ENCODE measurements at regions not wholly inside any gene's neighbourhood (a gene's known extent, or its start where the extent isn't known, plus 50 kb on each side); places are given as distances from the start of the nearest gene placed in this dataset.

GRCh38 chr2:57806449-57806968 lies 240.1 kb upstream of the VRK2 start:
- Histone ChIP-seq H3K27ac (ENCODE audit: insufficient read length, low read depth, low read length) (no peak overlapping the region), H4K8ac (replicated peaks; ENCODE audit: insufficient read length, low read depth, low read length) (no peak overlapping the region), H3K9ac (ENCODE audit: extremely low read depth, insufficient read length, low read length) (no peak overlapping the region), H4K91ac (ENCODE audit: insufficient read length, low read depth, low read length) (no peak overlapping the region), H4K20me1 (ENCODE audit: control insufficient read depth, insufficient read depth, insufficient read length) (no peaks in the 10 kb centered on the region), H3K23ac (ENCODE audit: insufficient read length, low read depth, low read length) (no peak overlapping the region), H2BK20ac (ENCODE audit: low read depth, low read length, poor library complexity, severe bottlenecking) (no peak overlapping the region), H3K79me2 (ENCODE audit: insufficient read depth, low read length) (no peaks in the 10 kb centered on the region), H3K23me2 (ENCODE audit: insufficient read length, low read depth, low read length, poor library complexity, severe bottlenecking) (no peaks in the 10 kb centered on the region), H3K18ac (ENCODE audit: insufficient read length, low read depth, low read length) (no peak overlapping the region), H3K9me3 (ENCODE audit: control insufficient read depth, low read depth, low read length) (no peaks in the 10 kb centered on the region), H4K5ac (ENCODE audit: insufficient read length, low read depth, low read length) (no peak overlapping the region), H2BK12ac (ENCODE audit: insufficient read length, low read depth, low read length) (no peak overlapping the region), H2BK5ac (ENCODE audit: insufficient read length, low read length) (no peak overlapping the region), H3K56ac (ENCODE audit: insufficient read length, low read depth, low read length) (no peak overlapping the region), H3K4me1 (ENCODE audit: insufficient read depth, low read length) (no peaks in the 10 kb centered on the region), H3K79me1 (ENCODE audit: insufficient read depth, low read depth, low read length, poor library complexity, severe bottlenecking) (no peaks in the 10 kb centered on the region), H2AFZ (ENCODE audit: low read length) (no peak overlapping the region), H3K27me3 (ENCODE audit: insufficient read depth, low read length) (no peaks in the 10 kb centered on the region), H3K4me2 (ENCODE audit: insufficient read depth, insufficient read length, low read length) (no peak overlapping the region), H3T11ph (ENCODE audit: low read length) (no peak overlapping the region), H3K14ac (ENCODE audit: insufficient read depth, low read length) (no peak overlapping the region), H2AK5ac (ENCODE audit: insufficient read length, low read length) (no peak overlapping the region), H2BK120ac (ENCODE audit: low read depth, low read length, poor library complexity, severe bottlenecking) (no peak overlapping the region), H2BK15ac (ENCODE audit: low read depth, low read length) (no peak overlapping the region), H3K4ac (ENCODE audit: low read depth, low read length) (no peak overlapping the region)
- no peak overlapping the region for H3K4me3 Mint-ChIP-seq
- no peak overlapping the region for H3K27ac Mint-ChIP-seq
- no peak for DNase-seq
- no peak for TF ChIP-seq CTCF (conservative IDR thresholded peaks at IDR 0.05)
- peaks cover 0 to 14% (median 3%) of the 10 kb centered on the region in 3 experiments for H3K36me3 Mint-ChIP-seq (ENCODE audit: insufficient read depth in 1 of 3, low read depth in 3 of 3)
- no CpG with 5 or more reads among the region's 1 CpG for WGBS (ENCODE audit: extremely low coverage, insufficient read length, low lambda C conversion rate)
- peaks cover 3% of the 10 kb centered on the region in 2 experiments; a peak in 3 of 4 replicates for H3K4me1 Mint-ChIP-seq
- H3K9me3 Mint-ChIP-seq: no peaks in the 10 kb centered on the region; a peak in 1 of 5 replicates
- no peaks in the 10 kb centered on the region for H3K27me3 Mint-ChIP-seq (ENCODE audit: low read depth)

All from H9 (cell line).